CD4-positive, alpha-beta T cell treated with Interleukin-4 for 1 hour (primary cell): ENCODE measurements at regions not wholly inside any gene's neighbourhood (a gene's known extent, or its start where the extent isn't known, plus 50 kb on each side); places are given as distances from the start of the nearest gene placed in this dataset.
"Not testable (repeated sequence)": the region's sequence is repeated elsewhere in the genome, so short reads cannot be mapped to it uniquely, and the experiment has no call there.

Source experiments
- DNase-seq, 2 donors: peaks; one replicate each; pipeline ENCODE4 v3.0.0-alpha.2; 2020 to 2022

DNA sequence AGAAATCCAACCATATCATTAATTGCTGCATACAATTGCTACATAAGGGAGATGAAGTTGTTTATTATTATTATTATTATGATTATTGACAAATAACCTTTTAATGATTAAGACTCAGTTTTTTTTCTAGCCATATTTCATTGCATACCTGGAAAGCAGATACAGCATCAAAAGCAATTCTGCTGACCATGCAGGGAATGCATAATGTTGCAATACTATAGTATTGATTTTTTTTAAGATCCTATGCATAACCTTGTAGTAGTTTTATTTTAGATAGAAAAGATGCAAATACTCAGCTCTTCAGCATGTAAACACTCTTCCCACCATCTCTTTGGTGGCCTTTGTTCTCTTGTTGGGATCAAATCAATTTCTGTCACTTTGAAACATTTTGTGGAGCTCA lies 300.9 kb upstream of the MAP3K7 start:
- no peak for DNase-seq

DNA sequence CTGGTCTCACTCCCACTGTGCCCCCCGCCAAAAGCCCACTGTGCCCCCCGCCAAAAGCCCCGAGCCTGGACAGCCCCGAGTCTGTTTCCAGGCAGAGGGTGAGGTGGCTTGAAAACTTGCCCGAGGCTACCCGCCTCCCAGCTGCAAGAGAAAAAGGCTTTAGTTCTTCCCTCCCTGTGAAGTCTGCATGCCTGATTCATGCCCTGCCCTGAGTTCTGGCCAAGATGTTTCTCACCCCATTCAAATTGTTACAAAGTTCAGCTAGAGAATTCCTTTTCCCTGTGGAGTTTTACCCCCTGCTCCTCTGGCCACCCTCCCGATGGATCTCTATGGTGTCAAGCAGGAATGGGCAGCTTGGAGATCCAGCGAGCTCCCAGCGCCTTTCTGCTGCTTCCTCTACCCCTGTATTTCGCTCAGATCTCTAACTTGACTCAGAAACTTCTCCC lies 298.8 kb upstream of the MAP3K7 start:
- no peak for DNase-seq

DNA sequence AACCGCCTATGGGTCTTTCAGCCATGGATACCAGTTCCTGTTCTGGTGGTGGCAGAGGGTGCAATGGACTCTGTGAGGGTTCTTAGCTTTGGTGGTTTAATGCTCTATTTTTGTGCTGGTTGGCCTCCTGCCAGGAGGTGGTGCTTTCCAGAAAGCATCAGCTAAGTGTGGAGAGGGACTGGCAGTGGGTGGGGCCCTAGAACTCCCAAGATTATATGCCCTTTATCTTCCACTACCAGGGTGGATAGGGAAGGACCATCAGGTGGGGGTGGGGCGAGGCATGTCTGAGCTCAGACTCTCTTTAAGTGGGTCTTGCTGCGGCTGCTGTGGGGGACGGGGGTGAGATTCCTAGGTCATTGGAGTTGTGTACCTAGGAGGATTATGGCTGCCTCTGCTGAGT lies 298.3 kb upstream of the MAP3K7 start:
- DNase-seq = not testable (repeated sequence)

DNA sequence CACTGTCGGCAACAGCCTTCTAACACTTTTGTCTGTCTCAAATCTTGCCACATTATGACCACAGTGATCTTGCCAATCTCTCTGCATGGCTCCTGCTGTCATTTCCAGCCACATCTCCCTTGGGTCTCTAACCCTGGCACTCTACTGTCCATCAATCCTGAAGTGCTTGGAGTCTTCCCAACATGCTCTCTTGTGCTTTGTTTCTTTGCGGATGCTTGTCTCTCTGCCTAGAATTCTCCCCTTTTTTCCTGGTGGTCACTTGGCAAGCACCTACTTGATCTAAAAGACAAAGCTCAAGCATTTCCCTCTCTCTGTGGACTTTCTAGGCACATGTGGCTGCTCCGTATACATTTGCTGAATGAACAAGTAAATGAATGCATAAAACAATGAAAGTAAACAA lies 290.7 kb upstream of the MAP3K7 start:
- DNase-seq = no peak

DNA sequence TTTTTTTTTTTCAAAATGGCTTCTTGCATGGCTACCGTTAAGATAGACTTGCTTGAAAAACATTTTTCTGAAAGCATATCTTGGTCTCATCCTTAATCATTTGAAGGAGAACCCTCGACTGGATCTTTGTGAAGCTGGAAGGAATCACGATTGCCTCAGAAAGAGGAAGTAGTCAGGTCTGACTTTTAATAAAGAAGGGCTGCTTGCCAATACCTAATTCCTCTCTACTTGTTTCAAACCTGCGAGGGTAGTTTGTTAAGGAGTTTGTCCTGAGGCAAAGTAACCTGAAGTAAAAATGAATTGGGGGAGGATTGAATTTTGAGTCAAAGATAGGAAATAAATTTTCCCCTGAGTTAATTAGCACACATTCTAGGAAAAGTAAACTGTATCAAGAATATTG lies 288.1 kb upstream of the MAP3K7 start:
- no peak for DNase-seq

DNA sequence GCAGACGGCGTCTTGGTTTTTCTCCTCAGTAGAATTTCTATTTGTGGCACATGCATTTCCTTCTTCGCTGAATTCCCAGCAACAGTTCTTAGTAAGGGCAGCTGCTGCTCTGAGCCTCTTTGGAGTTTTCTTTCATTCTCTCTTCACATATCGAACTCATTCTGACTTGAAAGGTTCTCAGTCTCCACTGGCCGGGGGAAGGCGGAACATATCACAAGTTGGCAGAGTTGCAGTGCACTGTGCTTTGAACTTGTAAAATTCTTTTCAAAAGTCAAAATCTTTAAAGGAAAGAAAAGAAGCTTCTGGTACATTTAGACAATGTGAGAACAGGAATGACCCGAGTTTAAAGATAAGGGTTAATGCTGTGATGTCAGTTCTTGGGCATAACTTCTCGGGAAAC lies 286.1 kb upstream of the MAP3K7 start:
- no peak for DNase-seq

DNA sequence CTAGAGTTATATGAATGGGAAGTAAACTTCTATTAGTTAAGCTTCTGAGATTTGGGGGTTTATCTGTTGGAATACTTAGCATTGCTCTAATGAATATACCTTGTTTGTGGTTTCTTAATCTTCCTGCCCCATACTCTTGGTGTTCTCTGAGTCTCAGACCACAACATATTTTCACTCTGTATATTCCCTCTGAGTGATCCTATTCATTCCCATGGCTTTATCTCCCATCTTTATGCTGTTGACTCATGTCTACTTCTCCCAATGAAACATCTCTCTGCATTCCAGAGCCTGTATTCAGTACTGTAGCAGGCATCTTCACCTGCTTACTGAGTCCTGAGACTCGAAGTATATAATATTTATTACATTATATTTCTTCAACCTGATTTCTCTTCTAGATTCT lies 283.7 kb upstream of the MAP3K7 start:
- DNase-seq = no peak

DNA sequence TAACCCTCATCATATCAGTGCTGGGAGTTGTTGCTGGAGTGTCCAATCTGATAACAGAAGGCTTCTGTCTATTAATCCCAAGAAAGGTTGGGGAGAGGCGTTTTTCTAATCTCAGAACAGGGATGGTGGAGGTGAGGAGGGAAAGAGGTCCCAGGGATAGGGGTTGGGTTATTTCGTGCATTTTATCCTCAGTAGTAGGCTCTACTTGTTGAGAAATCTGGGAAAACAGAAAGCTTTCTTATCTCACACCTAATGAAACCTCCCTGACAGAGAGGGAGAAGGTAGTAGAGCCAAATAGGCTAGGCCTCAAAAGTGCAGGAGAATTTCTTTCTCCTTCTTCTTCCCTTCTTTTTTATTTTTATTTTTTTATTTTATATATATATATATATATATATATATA lies 281.8 kb upstream of the MAP3K7 start:
- no peak for DNase-seq

DNA sequence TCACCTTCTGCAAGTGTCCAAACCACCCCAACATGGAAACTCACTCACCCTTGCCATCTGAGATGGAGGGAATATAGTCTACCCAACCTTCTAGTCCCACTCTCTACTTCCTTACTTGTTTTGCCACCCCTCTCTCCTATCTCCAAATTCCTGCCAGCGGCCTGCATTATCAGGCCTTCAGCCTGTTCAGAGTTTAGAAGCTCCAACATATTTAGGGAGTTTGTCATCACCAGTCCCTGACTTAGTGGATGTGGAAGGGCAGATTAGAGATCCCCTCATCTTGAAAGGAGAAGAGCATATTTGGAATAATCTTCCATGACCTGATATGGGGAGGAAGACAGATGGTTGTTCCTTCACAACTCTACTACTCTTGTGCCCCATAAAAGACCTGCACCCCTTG lies 281.4 kb upstream of the MAP3K7 start:
- no peak for DNase-seq

DNA sequence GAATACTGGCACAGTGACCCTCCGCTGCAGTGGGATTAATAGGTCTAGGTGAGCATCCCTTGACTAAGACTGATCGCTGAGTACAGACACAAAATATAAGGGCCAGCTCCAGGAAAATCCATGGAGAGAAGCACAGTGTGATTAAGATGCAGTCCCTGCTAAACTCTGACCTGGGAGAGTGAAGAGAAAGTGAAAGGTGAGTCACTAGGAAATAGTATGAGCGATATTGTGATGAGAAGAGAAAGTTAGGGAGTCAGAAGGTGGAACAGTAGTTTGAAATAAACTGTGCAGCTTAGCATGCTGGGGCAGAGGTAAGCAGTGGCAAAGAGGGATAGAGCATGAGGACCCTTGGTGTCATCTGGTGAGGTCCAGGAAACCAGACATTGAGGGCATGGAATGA lies 278.6 kb upstream of the MAP3K7 start:
- no peak for DNase-seq

DNA sequence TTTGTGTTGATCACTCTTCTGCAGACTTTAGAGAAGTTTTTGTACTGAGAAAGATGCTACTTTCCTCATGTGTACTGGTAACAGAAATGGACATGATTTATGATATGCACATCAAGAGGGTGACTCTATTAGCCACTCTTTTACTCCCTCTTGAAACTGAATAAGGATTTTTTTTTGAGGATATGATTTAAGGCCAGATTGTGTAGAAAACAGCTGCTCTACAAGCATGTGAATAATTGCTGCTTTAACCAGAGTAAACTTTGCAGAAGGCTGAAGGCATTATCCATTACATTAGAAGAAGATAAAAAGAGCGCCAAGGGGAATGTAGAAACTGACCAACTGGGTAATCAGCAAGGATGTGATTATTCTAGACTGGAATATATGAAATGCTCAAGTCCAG lies 276.2 kb upstream of the MAP3K7 start:
- no peak for DNase-seq

DNA sequence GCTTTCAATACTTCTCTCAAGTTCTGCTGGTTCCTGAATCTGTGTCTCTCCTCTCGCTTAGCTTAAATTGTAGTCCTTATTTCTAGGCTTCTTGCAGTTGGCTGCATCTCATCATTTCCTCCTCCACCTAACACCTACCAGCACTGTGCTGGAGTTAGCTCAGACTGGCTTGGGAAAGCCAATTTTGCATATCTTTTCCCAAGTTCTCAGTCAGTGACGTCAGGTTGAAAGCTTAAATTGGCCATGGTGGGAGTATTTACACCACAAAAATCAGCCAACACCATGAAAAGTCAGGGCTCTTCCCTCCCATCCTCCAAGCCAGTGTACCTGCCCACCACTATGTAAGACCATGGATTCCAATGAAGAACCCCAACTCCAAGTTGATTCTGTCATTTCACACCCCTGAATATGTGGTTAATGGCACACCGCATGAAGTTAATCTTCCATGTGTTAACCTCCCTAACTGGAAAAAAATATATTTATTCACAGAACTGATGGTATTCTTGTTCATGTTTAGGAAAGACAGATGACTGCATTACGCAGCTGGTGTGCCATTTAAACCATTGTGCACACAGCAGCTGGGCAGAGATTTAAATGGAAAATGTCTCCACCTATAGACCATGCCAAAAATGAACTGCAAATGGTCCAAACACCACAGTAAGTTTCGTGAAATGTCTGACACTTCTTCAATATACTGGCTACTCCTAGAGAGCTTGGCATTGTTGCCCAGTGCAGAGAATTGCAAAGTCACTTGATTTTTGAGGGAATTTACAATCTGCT lies 274.1 kb upstream of the MAP3K7 start:
- no peak for DNase-seq

DNA sequence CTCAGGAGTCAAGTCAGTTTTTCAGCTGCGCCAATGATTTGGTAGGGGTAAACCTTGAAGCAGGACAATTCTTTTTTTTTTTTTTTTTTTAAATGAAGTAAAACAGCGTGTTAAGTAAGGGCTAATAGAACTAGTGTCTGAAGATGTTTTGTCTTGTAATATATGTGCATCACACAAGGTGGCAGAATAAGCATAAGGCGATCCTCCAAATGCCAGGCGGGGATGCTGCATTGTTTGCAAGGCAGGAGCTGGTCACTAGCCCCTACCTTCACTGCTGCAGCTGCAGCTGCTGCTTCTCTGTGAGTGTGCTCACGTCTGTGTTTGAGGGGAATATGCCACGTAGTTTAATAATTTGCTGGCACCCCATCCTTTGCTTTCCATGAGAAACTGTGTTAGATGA lies 272.7 kb upstream of the MAP3K7 start:
- no peak for DNase-seq

DNA sequence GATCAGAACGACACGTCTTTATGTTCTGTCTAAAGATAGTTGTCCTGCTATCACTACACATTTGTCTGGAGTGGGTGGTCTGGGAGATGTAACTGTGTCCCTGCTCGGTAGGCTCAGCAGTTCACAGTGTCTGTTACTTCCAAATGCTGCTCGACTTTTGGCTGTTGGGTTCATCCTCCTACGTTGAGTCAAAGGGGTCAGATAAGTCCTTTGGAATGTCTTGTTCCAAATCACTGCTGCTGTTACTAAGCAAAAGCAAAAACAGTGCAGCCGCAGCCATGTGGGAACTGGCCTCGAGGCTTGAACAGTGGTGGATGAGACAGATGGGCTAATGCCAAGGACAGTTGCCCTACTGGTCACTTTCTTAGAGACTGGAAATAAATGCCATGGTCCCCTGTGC lies 272.2 kb upstream of the MAP3K7 start:
- DNase-seq = no peak

DNA sequence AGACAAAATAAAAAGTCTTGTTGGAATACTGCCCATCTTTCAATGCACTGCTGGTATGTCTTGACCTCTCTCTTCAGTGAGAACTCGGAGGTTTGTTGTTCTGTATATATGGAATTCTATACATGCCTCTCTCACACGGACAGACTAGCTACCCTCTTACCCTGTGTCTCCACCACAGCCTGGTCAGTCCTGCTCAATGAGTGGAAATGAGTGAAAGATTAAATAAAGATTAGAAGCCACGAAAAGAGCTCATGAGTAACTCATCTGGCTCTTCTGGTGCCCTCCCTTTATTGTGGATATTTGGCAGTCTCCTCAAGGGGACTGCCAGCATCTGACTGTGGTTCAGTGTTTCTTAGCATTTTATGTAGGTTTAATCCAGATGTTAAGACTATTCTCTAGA lies 262.8 kb upstream of the MAP3K7 start:
- no peak for DNase-seq

DNA sequence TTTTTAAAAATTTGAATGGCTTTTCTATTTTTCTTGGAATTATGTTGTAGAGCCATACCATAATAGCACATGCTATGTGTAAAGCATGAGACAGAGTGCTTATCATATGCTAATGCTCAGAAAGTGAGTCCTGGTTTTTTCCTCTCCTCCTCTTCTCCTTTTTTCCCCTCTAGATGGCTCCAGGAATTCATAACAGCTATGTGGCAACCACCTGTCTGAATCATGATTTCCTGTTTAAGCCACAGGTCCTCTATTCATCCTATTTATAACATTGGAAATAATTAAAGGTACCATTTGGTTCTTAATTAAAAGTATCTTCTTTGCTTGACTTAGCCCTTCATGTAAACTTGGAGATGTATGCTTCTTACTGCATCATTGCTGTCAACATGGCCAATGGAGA lies 260.0 kb upstream of the MAP3K7 start:
- DNase-seq = no peak

DNA sequence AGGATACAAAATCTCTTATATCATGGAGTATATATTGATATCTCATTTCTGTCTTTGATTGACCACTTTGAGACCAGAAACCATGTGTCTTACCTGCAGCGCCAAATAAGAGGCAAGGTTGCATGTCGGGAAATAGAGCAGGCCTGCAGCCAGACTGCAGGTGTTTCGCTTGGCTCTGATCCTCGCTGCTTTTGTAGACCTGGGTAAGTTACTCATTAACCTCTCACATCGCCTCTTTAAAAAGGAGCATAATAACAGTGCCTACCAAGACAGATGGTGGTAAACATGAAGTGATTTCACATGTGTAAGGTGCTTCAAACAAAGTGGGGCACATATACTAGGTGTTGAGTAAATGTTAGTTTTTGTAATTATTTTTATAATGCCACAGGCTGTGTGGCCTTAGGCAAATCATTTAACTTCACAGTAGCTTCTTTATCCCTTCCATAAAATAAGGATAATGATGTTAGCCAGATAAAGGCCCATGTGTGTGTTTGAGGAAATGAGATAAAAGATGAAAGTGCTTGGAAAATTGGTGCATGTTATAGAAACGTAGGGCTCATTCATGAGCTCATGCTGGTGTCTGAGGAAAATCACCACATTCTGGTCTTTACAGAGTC lies 248.8 kb upstream of the MAP3K7 start:
- no peak for DNase-seq

DNA sequence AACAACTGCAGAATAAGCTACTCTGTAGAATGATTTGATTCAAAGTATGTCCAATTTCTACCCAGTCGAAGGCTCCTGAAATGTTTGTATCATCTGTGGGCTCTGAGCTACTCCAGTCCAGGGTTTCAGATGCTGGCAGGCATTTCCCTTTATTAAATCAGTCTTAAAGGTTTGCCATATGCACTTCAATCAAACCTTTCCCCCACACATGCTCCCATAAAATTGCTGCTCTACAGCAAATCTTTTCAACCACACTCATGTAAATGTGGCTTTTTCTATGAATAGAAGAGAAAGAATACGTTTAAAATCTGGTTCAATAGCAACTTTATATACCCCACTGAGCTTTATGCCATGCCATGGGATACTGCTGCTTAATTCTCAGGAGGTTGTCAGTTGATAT lies 242.4 kb upstream of the MAP3K7 start:
- DNase-seq = no peak

DNA sequence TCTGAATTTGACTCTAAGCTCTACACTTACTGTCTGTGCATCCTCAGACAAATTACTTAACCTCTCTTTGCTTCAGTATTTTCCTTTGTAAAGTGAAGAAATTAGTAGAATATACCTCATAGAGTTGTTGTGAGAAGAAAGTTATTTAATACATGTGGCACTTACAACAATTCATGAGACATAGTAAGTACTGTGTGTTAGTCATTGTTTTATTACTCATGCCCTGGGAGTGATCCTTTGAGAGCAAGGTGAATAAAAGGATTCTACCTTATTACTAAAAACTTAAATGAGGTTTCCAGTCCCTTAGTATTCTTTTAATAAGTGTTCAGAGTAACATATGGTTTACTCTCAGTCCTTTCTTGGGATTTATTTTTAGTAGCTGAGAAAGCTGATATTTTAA lies 233.6 kb upstream of the MAP3K7 start:
- DNase-seq = no peak

DNA sequence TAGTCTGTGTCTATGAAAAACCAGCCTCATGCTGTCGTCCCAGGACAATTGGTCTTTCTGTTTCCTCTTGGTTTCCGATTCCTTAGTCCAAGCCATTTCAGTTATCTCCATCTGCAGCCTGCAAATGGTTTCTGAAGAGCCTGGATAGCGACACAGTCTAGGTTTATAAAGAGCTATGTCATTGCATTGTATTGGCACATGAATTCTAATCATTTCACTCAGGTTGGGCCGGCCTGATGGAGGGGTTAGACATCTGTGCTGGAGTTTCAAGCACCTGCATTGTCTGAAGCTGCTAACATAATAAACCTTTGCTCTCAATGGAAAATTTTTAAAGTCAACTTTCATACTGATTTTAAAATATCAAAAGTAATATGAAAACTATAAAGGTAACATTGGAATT lies 232.6 kb upstream of the MAP3K7 start:
- DNase-seq = no peak

DNA sequence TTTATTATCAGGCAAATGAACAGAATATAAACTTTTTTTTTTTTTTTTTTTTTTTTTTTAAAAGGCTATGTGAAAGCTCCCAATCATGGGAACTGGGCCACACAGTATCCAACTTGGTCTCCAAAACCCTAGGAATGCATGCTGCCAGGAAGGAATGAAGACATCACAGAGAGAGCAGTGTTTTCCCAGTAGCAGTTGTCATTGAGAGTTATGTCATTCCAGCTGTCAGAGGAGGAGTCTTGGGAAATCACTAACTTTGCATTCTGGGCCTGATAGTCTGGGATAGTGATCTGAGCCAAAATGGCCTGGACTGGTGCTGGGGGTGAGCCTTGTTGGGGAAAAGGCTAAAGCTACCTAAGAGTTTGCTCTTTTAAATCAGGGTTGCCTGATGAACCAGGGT lies 231.3 kb upstream of the MAP3K7 start:
- no peak for DNase-seq

DNA sequence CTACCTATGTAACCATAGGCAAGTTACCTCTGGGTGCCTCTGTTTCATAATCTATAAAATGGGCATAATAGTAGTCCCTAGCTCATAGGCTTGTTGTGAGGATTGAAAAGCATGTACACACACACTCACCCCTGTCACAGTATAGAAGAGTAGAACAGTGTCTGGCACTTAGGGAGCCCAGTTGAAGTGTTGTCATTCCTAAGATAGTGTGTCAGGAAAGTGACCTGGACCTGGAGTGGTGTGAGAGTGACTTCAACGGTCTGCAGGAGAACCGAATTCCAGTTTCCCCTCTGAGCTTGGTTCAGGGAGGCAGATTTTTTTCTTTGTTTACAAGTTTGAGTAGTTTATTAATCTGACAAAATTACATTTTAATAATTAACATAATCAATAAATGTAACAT lies 229.9 kb upstream of the MAP3K7 start:
- no peak for DNase-seq

DNA sequence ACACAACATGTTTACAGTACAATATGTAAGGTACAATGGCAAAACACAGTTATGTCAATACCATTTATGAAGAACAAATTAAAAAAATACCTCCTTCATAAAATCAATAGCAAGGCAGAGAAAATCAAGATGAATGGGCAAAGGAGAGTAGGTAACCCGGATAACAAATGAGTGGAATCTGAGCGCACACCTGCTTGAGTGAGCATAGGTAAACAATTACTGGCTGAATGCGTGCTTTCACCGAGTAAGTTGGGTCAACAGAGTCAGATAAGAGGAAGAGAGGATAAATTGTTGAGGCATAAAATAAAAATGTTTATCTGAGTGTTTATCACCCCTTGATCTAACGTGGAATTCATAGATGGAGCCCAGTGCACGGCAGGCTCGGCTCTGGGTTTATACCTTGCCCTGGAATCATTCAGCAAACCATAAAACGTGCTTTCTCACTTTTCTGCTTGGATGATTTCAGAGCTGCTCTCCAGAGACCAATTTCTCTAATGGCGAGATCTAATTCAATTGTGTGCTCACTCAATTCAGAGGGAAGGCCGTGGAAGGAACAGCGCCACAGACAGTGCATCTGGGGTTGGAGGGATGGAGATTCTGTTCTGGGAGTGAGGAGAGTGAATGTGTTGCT lies 224.8 kb upstream of the MAP3K7 start:
- no peak for DNase-seq

DNA sequence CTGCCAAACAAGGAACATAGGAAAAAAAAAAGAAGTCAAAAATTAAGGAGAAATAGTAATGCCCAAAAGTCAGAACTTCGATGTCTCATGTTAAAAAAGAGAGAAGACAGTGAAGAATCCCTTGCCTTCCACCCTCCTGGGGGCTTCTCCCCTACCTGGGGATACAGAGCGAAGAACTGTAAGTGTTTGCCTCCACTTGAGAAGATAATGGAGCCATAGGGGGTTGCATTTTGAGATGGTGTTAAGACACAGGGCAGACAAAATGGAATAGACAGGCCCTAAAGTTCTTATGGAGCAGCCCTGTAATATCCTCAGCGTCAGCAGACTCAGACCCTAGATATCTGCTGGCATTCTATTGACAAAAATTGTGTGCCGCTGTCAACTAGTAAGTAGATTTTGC lies 222.2 kb upstream of the MAP3K7 start:
- no peak for DNase-seq
